GM19452 (cell line): ENCODE measurements at regions not wholly inside any gene's neighbourhood (a gene's known extent, or its start where the extent isn't known, plus 50 kb on each side); places are given as distances from the start of the nearest gene placed in this dataset.

Experiments used
- ATAC-seq: cut with Tn5 transposase; IDR thresholded peaks from one replicate; pipeline ENCODE4 v1.9.1; 2021; ENCODE audit not compliant: unreplicated experiment

DNA sequence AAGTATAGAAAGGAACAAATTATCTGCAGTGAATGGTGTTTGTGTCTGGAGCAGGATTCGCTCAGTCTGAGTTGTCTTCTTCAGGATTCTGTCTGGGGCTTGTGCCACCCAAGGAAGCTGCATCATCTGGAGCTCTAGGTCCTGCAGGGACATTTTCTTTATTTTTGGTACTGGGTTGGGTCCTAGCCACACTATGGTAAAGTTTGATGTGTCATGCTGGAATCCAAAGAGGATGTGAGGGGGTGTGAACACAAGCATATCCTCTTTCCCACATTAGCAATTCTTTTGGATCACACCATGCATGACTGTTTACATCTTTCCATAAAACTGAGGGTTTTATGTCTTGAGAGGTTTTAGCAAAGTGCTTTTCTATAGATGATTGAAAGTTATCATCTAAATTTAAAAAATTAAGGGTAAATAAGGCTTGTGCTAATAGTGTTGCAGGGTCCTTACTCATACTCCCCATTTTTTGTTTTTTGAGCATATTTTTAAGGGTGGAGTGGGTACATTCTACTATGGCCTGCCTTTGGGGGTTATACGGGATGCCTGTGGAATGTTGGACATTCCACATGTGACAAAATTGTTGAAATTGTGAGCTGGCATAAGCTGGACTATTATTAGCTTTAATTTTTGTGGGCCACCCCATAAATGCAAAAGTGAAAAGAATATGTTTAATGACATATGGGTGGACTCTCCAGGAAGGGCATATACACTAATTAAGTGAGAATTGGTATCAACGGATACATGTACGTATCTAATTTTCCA lies 152.0 kb upstream of the HMCN1 start:
- no peak for ATAC-seq

DNA sequence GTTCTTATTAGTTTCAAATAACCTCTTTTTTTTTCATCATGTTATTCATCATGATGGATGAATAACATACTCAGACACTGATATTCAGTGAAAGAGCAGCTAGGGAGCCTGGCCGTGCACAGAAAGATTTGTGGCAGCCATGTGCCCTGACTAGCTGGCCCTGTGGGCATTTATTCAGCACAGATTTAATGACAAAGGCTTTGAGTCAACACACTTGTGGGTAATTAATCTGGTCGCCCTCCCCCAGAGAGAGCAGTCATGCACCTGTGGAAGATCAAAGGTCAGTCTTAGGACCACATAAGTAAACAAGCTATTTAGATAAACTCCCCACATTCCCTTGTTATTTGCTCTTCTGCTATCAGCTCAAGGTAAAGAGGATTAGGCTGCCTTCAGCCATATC lies 153.2 kb upstream of the HMCN1 start:
- no peak for ATAC-seq

DNA sequence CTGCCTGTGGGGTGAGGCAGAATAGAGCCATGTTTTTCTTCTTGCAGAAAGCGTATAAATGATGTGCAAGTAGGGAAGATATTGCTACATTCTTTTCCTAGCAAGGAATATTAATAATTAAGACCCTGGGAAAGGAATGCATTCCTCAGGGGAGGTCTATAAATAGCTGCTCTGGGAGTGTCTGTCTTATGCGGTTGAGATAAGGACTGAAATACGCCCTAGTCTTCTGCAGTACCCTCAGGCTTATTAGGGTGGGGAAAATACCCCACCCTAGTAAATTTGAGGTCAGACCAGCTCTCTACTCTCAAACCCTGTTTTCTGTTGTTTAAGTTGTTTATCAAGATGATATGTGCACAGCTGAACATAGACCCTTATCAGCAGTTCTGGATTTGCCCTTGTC lies 155.9 kb upstream of the HMCN1 start:
- ATAC-seq = no peak

DNA sequence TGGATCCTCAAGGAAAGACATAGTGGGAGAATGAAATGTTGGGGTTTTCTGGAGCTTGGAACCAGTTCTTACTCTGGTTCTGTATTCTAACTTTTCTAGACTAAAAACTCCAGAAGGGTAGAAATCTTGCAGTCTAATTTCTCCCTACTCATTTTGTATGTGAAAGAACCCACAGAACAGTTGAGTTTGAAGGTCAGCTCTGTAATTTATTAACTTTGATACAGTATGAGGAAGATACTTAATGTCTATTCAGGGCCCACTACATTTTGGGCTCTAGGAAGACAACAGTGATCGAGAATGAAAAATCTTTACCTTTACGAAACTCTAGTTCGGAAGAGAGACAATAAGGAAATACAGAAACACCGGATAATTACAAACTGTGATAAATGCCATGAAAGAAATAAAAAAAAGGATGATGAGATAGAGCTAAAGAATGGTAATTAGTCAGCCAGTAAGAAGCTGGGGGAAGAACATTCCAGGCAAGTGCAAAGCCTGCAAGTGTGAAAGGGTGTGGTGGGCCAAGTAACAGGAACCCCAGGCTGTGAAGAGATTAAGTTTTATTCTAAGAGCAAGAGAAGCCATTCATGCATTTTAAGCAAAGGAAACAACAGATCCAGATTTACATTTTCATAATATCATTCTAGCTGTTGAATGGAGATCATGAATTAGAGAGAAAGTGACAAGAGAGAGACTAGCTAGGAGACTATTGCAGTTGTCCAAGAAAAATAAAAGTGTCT lies 159.9 kb upstream of the HMCN1 start:
- ATAC-seq = no peak

DNA sequence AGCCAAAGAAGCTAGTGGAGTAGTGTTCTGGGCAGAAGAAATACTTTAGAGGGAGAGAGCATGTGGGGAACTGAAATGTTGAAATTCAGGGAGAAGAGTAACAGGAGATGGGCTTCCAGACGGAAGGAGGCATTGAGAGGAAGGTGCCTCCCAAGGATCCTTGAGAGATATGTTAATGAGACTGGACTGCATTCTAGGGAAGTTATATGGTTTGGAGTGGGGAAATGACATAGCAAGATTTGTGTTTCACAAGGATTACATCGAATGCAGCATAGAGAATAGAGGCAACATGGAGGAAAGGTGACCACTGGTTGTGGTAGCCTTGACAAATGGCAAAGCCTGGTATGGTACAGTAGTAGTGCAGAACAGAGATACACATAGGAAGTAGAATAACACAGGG lies 160.5 kb upstream of the HMCN1 start:
- ATAC-seq = no peak

DNA sequence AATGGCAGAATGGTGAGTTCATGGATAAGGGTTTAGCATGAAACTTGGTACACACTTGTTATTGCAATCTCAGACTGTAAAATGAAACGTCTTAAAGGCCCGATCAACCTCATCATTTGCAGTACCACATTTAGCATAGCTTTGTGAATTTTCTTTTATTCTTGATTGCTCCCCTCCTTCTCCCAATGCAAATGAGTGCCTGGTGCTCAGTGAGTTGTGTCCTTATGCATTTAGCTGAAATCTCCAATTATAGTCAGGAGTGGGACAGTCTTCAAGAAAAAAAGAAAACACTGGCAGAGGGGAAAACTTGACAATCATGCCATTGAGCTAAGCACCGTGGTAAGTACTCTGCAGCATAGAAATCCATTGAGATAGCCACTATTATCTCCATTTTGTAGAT lies 161.0 kb upstream of the HMCN1 start:
- no peak for ATAC-seq

DNA sequence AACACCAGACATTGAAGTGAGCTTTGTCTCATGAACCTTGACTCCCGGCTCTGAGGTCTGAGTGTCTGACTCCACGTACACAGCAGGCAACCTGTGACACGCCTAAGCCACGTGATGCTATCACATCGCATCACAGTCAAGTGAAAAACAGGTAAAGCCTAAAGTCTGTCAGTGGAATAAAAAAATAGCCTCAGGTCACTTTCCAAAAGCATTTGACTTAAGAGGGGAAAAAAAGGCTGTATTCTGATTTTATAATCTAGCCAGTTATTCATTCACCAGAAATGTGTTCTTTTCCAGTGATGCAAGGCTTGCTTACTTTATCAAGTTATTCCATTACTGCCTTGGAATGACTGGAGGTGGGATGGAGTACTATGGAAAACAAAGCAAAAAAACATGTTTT lies 163.2 kb upstream of the HMCN1 start:
- no peak for ATAC-seq

DNA sequence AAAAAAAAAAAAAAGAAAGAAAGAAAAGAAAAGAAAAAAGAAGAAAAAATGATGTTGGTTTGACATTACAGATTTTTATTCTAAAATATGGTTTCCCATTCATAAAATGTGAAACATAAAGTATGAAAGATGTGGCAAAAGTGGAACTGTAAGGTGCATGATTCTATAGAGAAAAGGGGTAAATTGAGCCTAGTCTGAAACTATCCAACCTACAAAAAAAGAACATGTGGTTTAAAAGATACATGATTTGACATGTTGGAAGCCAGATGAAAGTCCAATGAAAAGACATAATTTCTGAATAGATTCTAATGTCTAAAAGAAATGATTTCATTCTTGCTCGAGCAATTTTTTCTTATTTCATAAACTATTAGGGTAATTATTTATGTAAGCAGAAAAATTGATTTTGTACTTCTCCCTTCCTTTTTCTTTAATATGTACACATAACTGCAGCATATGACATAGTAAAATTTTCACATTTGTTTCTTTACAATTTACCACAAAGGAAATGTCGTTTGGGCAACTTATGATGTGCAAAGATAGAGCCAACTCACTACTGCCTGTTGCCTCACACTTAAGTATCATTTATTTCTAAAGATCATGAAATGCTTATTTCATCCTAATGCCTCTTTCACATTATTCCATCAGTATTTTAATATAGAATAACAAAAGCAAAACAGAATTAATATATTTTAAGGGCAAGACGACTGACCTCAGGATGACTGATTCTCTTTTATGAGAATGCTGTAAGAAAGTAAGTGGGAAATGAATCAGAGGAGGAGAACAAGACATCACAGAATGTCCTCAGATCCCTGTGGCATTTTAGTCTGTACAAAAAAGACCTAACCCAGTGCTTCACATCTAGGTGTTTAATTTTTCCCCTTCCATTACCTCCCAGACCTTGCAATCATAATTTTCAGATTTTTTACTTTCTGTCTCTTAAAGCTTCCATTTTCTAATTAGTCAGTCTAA lies 165.8 kb upstream of the HMCN1 start:
- ATAC-seq = no peak

DNA sequence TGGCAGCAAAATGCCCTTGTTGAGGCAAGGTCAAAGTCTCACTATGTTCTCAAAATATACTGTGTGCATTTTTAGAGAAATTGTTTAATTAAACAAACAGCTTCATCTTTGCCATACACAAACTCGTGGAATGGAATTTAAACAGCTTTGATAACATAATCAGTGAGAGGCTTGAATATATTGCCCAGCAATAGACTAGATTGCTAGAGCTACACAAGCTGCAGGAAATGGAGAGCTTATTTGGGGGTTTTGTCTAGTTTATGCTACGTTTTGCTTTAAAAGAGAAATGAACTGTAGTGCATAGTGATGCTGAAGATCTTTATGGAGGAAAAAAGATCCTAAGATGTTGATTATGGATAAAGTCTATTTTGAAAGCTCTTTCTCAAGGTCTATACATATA lies 166.8 kb upstream of the HMCN1 start:
- no peak for ATAC-seq

DNA sequence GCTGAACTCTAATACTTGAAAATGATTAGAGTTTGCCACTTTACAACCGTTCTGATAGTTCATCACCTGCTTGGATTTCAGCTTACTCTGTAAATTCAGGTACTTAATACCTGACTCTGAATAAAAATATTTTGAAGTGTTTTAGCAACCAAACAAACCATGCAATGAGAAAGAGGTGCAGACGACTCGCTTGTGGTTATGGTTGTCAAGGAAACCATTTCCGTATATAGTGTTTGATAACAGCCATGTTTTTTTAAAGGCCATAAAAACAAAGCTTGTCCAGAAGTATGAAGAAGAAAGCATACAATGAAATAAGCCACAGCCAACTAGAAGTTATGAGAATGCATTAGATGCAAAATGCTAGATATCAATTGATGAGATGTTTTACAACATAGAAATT lies 167.2 kb upstream of the HMCN1 start:
- peak; percentile 59 for ATAC-seq

DNA sequence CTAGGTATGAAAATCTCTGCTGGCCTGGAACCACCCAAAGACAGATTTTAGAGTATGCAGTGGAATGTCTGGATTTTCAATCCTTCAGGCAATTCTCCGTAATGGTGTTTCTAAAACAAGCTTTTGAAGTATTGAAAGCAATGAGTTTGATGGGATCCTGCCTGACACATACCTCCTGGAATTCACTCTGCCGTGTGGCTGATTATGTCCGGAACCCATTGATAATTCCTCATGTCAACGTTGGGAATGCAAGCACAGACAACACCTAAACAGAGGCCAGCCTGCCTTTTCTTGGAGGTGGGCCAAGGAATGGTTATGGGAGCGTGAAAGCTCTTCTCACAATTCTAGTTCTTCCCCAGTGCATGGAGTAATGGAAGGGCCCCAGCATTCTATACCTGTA lies 168.9 kb upstream of the HMCN1 start:
- ATAC-seq = no peak

DNA sequence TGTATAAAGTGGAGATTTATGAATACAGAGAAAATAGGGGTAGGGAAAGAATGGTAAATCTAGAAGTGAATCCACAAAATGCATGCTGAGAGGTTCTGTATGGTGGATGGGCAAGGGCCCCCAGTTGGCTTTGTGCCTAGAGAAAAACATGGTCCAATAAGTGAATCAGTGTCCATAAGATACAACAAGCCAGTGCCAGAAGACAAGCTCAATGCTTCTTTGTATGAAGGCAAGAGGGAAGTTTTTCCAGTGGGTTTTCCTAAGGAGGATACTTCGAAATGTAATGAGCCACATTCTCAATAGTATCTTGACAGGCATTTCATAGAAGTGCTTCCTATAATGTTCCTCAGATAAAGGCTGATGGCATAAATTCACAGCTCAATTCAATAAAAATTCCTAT lies 169.4 kb upstream of the HMCN1 start:
- ATAC-seq = no peak

DNA sequence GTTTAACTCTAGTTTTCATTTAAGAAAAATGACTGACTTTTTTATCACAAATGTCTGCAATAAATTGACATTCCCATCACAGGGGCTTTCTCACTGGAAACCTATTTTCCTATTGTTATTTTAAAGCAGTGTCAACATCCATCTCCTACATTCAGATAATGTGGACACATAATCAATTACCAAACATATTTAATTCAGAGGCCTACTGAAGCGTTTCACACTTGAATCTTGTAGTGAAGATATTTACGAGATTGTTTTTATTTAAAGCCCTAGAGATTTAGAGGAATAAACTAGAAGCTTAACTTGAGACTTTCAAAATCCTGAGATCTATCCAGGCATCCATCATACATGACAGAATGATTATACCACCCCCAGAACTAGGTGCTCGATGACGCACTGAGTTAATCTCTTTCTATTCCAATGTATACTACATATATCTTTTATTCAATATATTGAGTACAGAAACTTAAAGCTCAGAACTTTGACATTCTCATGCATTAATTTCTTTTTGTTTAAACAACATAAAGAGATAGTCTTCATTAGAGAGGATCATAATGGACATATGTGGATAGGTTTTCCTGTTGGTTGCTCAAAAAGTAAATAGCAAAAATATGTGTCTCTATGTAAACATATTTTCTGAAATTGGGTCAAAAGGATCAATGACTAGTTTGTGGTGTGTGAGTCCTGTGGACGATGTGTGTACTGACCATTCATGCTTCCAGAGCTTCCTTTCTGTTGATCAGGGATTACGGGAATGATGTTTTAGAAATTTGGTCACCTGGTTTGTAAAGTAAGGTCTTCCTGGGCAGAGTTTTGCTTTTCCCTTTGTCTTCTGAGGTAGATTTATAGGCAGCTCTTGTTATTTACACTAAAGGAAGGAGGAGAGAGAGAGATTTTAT lies 171.5 kb upstream of the HMCN1 start:
- ATAC-seq = no peak

DNA sequence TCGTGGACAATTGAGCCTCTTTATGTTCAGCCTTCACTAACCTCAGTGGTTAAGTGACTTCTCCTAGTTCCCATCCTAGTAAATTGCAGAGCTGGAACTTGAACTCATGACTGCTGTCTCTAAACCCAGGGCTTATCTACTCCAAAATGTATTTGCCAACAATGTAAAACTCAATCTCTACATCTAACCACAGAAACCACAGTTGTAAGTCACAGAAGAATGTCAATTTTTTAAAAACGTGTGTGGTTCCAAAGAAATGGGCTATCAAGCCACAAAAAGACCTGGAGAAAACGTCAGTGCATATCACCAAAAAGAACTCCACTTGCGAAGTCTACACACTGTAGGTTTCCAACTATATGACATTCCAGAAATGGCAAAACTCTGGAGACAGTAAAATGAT lies 172.6 kb upstream of the HMCN1 start:
- ATAC-seq = no peak

DNA sequence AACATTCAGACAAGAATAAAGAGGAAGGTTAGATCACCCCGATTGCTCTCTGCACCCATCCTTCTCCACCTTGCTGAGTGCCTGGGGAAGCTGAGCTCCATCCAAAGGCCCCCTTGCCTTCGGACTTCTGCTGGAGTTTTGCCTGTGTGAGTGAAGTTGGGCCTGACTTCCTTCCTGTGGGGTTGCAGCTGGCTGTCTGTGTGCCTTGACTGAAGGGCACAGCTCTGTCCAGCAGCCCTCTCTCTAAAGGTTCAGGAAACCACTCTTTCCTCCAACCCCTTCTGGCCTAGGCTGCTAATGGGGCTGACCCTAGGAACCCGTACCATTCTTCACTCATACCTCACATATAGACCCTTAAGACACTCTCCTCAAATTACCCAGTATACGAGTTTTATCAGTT lies 173.4 kb upstream of the HMCN1 start:
- ATAC-seq = no peak

DNA sequence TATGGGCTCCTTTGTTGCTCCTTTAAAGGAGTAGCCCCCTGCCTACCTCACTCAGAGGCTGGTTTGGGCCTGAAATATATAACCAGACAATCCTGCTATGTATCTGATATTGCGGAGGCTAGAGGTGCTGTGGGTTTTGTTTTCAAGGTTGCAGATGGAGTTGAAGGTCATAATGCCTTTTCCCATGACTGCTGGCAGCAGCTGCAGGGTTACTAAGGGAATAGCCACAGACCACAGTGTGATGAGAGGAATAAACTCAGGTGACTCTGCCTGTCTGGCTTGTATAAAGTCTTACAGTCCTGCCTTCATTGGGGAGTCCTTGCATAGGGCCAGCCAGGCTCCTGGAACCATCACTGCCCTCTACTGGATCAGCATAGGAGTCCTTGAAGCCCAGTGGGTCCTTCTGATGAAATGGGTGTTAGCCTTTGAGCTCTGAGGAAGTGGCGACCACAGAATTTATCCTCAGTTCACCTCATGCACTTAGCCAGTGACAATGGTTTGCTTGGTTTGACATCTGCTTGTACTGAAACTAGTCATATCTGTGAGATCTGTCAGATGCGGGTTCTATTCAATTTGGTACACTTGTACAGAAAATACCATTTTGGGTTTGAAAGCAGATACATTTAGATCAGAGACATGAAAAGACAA lies 174.4 kb upstream of the HMCN1 start:
- ATAC-seq = peak; percentile 98

DNA sequence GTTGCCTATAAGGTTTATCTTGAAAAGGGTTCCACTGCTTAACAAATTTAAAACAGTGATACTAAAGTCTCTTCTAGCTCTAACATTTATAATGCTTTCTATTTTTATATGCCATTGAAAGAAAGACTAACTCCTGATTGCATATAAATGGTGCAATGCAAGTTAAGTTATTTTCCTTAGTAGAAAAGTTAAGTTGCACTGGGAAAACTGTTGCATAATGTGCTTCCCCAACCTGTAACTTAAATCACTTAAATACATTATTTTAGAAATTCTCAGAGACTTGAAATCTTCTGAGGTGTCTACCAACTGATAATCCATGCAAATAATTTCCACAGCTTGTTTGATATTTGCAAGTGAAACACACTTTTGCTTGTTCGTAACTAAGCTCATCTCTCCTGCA lies 175.0 kb upstream of the HMCN1 start:
- no peak for ATAC-seq

DNA sequence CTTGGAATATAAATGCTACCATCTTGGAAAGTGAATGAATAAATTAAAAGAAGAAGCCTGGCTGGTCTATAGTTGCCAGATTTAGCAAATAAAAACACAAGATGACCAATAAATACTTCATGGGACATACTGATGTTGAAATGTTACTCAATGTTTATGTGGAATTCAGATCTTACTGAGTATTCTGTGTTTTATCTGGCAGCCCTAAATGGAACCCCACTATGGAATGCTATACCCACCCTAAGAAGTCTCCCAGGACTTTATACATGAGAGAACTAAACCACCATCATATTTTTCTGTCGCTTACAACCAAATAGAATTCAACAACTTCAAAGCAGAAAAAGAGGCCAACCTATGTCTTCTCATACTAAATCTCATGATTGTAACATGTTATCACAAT lies 177.6 kb upstream of the HMCN1 start:
- no peak for ATAC-seq

DNA sequence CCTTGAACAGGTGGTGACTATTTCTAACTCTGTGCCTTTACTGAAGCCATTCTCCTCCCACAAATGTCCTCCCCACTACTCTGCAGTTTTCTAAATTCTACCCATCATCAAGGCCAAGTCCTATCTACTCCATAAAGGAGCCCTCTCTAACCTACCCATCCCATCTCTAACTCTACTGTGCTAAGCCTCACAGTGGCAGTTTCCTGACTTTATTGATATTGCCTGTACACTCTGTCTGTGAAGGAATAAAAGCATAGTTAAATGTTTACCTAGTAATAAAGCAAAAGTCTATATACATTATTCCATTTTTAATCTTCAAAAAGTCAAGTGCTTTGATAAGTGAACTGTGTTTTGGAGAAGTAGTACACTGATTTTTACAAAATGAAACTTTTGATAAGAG lies 178.4 kb upstream of the HMCN1 start:
- ATAC-seq = no peak

DNA sequence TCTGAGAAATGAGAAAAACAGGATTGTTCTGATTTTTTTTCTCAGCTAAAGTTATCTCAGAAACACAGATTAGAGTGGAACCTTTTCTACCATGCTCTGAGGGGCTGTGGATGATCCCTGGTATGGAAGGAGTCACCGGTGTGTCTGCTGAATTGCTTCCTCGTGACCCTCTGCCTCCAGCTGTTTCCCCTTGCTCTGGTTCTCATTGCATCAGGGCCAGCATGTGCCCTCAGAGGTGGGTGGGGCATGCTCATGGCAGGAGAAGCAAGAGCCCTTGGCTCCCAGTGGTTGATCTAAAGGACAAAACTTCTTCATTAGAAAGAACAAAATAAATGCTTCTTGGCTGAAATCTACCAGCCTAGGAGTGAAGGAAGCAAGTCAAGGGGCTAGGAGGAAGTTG lies 183.2 kb upstream of the HMCN1 start:
- ATAC-seq = no peak
